ENCODE measurements at regions not wholly inside any gene's neighbourhood (a gene's known extent, or its start where the extent isn't known, plus 50 kb on each side); places are given as distances from the start of the nearest gene placed in this dataset.

- Histone ChIP-seq H3K36me3 (ENCODE audit: control insufficient read depth, insufficient read depth, low read length) (no peaks in the 10 kb centered on the region), H3K27ac (ENCODE audit: low read length) (no peak overlapping the region), H3K4me1 (ENCODE audit: control insufficient read depth, insufficient read depth, low read length) (no peaks in the 10 kb centered on the region), H3K9me3 (ENCODE audit: control insufficient read depth, insufficient read depth, low read length) (peaks cover 14% of the 10 kb centered on the region), H3K27me3 (ENCODE audit: control insufficient read depth, insufficient read depth, low read length) (no peaks in the 10 kb centered on the region), H3K4me3 (ENCODE audit: low read length) (no peak overlapping the region)
- 85% methylated on average over 17 of the region's 17 CpGs for WGBS (ENCODE audit: insufficient coverage)
- DNase-seq (no peak), ATAC-seq (no peak)
- H3K36me3 Mint-ChIP-seq: no peaks in the 10 kb centered on the region
- no peaks in the 10 kb centered on the region for H3K27me3 Mint-ChIP-seq (ENCODE audit: low read depth in 2 of 2)
- H3K4me1 Mint-ChIP-seq: no peaks in the 10 kb centered on the region
- H3K4me3 Mint-ChIP-seq: no peak overlapping the region
- no peak overlapping the region for H3K27ac Mint-ChIP-seq
- intact Hi-C loops (cut with micrococcal nuclease): no loop called here
- TF ChIP-seq CTCF (IDR thresholded peaks at IDR 0.05): no peak
- peaks cover 6 to 11% of the 10 kb centered on the region in 2 donors for H3K9me3 Mint-ChIP-seq
Measured at GRCh38 chr11:25943777-25944661, 387.9 kb upstream of the ANO3 start.

- DNase-seq: no peak
Measured at GRCh38 chr11:25949918-25950317, 382.0 kb upstream of the ANO3 start.

GRCh38 chr11:25953006-25953405 is 378.9 kb upstream of the ANO3 start:
- Histone ChIP-seq H3K9me3 (ENCODE audit: control insufficient read depth, insufficient read depth, low read length) (no peaks in the 10 kb centered on the region), H3K36me3 (ENCODE audit: control insufficient read depth, insufficient read depth, low read length) (no peaks in the 10 kb centered on the region), H3K4me3 (ENCODE audit: low read length) (no peak overlapping the region), H3K27ac (ENCODE audit: low read length) (no peak overlapping the region), H3K27me3 (ENCODE audit: control insufficient read depth, insufficient read depth, low read length) (no peaks in the 10 kb centered on the region), H3K4me1 (ENCODE audit: control insufficient read depth, insufficient read depth, low read length) (no peaks in the 10 kb centered on the region)
- DNase-seq (no peak), ATAC-seq (no peak)
- H3K27me3 Mint-ChIP-seq (ENCODE audit: low read depth in 2 of 2): no peaks in the 10 kb centered on the region
- no peaks in the 10 kb centered on the region for H3K36me3 Mint-ChIP-seq
- WGBS (ENCODE audit: insufficient coverage): 84% methylated on average over 3 of the region's 3 CpGs
- H3K27ac Mint-ChIP-seq: no peak overlapping the region
- no peak for TF ChIP-seq CTCF (IDR thresholded peaks at IDR 0.05)
- no peaks in the 10 kb centered on the region for H3K4me1 Mint-ChIP-seq
- H3K9me3 Mint-ChIP-seq: peaks cover 8 to 9% of the 10 kb centered on the region in 2 donors
- H3K4me3 Mint-ChIP-seq: no peak overlapping the region
- intact Hi-C loops (cut with micrococcal nuclease): no loop called here

More at GRCh38 chr11:25949918-25950317, 382.0 kb upstream of the ANO3 start:
- Mint-ChIP-seq H3K36me3 (no peaks in the 10 kb centered on the region), H3K4me1 (no peaks in the 10 kb centered on the region), H3K27me3 (ENCODE audit: low read depth in 2 of 2) (no peaks in the 10 kb centered on the region), H3K4me3 (no peak overlapping the region), H3K27ac (no peak overlapping the region), H3K9me3 (peaks cover 5 to 10% of the 10 kb centered on the region in 2 donors)
- WGBS (ENCODE audit: insufficient coverage): 33% methylated on average over 1 of the region's 2 CpGs
- Histone ChIP-seq H3K9me3 (ENCODE audit: control insufficient read depth, insufficient read depth, low read length) (peaks cover 6% of the 10 kb centered on the region), H3K4me3 (ENCODE audit: low read length) (no peak overlapping the region), H3K27me3 (ENCODE audit: control insufficient read depth, insufficient read depth, low read length) (no peaks in the 10 kb centered on the region), H3K4me1 (ENCODE audit: control insufficient read depth, insufficient read depth, low read length) (no peaks in the 10 kb centered on the region), H3K36me3 (ENCODE audit: control insufficient read depth, insufficient read depth, low read length) (no peaks in the 10 kb centered on the region), H3K27ac (ENCODE audit: low read length) (no peak overlapping the region)
- intact Hi-C loops (cut with micrococcal nuclease): no loop called here
- TF ChIP-seq CTCF (IDR thresholded peaks at IDR 0.05): no peak
- ATAC-seq: no peak

Data from natural killer cell (primary cell).